ENCODE measurements at regions not wholly inside any gene's neighbourhood (a gene's known extent, or its start where the extent isn't known, plus 50 kb on each side); places are given as distances from the start of the nearest gene placed in this dataset.

DNA sequence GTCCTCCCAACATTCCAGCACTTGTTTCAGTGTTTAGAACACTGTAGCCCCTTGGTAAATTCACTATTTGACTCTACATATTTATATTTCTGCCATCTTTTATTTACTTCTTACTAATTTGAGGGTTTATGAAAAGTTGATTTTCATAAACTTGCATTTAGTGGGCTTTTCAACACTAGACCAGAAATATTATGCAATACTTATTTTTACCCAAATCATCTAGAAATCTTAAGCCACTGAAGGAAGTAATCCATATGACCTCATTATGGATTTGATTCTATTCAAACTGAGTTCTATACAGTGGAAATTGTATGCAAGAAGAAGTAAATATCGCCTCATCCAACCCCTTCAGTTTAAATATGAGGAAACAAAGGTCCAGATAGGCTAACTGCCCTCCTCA is 92.6 kb upstream of the VRK2 start:
- no peak for DNase-seq (ENCODE audit: low read depth in 4 of 4, low spot score in 3 of 4)

DNA sequence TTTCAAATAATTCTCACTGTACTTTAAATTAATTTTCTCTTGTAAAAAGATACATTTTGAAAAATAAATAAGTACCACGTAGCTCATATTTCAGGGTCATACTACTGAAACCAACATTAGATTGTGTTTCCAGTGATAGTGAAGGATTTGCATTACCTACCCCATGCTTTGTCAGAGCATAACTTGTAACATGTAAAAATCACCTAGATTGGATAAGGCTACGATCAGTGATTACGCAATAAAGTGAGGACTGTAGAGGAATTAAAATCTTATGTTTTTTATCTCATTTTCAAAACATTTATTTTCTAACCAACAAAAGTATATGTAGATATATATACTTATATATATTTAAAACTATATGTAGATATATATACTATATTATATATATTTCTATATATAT is 89.4 kb upstream of the VRK2 start:
- no peak for DNase-seq (ENCODE audit: low read depth in 4 of 4, low spot score in 3 of 4)

- DNase-seq (ENCODE audit: low read depth in 4 of 4, low spot score in 3 of 4): no peak
Measured at GRCh38 chr2:57959390-57959789, 87.2 kb upstream of the VRK2 start.

GRCh38 chr2:57962861-57963260 is 83.7 kb upstream of the VRK2 start:
- no peak for DNase-seq (ENCODE audit: low read depth in 4 of 4, low spot score in 3 of 4)

GRCh38 chr2:57965219-57965618 is 81.4 kb upstream of the VRK2 start:
- no peak for DNase-seq (ENCODE audit: low read depth in 4 of 4, low spot score in 3 of 4)

DNA sequence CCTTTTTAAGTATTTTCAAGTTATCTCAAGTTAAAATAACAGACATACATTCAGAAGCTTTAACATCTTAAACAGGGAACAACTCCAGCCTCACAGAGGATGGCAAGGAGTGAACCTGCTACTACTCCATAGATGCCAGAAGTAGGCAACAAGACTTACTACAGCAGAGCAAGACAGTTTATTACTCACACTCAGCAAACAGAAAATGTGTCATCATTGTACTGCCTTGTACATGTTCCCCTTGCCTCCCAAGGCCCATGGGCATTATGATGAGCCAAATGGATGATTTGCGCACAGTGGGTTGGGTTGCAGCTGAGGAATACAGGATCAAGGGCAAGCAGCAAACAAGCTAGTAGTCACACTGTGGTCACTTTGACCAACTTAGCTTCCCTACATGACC is 80.6 kb upstream of the VRK2 start:
- no peak for DNase-seq (ENCODE audit: low read depth in 4 of 4, low spot score in 3 of 4)

GRCh38 chr2:57973621-57974186 is 72.9 kb upstream of the VRK2 start:
- no peak for DNase-seq (ENCODE audit: low read depth in 4 of 4, low spot score in 3 of 4)

DNA sequence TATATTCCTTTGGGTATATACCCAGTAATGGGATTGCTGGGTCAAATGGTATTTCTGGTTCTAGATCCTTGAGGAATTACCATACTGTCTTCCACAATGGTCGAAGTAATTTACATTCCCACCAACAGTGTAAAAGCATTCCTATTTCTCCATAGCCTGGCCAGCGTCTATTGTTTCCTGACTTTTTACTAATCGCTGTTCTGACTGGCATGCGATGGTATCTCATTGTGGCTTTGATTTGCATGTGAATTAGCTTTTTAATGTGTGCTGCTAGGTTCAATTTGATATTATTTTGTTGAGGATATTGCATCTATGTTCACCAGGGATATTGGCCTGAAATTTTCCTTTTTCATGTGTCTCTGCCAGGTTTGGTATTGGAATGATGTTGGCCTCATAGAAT is 67.4 kb upstream of the VRK2 start:
- DNase-seq (ENCODE audit: low read depth in 4 of 4, low spot score in 3 of 4): no peak

DNA sequence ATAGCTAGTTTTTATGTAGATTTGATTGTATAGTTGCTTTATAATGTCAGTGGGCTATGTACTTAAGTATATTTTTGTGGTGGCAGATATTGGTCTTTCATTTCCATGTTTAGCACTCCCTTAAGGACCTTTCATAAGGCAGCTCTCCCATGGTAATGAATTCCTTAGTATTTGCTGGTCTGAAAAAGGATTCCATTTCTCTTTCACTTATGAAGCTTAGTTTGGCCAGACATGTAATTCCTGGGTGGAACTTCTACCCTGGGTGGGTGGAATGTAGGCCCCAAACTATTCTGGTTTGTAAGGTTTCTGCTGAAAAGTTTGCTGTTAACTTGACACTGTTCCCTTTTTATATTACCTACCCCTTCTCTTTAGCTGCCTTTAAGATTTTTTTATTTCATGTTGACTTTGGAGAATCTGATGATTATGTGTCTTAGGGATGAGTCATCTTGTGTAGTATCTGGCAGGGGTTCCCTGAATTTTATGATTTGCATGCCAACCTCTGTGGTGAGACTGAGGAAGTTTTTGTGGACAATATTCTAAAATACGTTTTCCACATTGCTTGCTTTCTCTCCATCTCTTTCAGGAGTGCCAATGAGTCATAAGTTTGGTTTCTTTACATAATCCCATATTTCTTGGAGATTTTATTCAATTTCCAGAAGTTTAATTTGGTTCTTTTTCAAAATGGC is 65.4 kb upstream of the VRK2 start:
- DNase-seq (ENCODE audit: low read depth in 4 of 4, low spot score in 3 of 4): no peak

DNA sequence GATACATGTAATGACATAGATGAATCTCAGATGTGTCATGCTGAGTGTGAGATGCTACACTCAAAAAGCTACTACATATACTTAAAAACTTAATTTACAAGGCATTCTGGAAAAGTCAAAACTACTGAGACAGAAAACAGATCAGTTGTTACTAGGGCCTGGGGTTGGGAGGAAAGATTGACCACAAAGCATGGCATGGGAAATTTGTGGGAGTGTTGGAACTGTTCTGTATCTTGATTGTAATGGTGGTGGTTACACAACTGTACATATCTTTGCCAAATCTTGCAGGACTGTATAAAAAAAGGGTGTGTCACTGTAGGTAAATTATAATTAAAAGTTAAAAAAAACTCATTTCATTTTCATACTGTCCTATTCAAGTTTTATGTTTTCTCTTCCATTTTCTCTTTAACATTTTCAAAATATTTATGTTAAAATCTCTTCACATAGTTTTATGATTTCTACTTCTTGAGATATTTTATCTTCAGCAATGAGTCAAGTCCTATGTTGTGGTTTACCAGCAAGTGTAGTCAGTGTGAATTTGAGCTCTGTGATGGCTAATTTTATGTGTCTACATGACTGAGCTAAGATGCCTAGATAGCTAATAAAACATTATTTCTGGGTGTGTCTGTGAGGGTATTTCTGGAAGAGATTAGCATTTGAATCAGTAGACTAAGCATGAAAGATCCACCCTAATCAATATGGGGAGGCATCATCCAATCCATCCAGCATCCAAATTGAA is 58.6 kb upstream of the VRK2 start:
- no peak for DNase-seq (ENCODE audit: low read depth in 4 of 4, low spot score in 3 of 4)

- DNase-seq (ENCODE audit: low read depth in 4 of 4, low spot score in 3 of 4): no peak
Measured at GRCh38 chr2:57990118-57990725, 56.4 kb upstream of the VRK2 start.
